Neural progenitor cell (in vitro differentiated cells): ENCODE measurements at regions not wholly inside any gene's neighbourhood (a gene's known extent, or its start where the extent isn't known, plus 50 kb on each side); places are given as distances from the start of the nearest gene placed in this dataset.

ENCODE experiments used
- CTCF ChIP-seq: fragments of 200-600 bp; sonication (generic); IDR thresholded peaks from 2 replicates; pipeline ENCODE4 v1.5.1; 2017; ENCODE audit warnings: antibody characterized with exemption, mild to moderate bottlenecking
- EZH2 ChIP-seq: fragments of 200-600 bp; sonication (generic); IDR thresholded peaks from 2 replicates; pipeline ENCODE4 v1.6.1; 2017; ENCODE audit warnings: antibody characterized with exemption, mild to moderate bottlenecking, moderate library complexity

- TF ChIP-seq CTCF (no peak), EZH2 (no peak)
Measured at GRCh38 chr15:38004218-38004861, 69.9 kb downstream of the TMCO5A start.
